B cell (primary cell): ENCODE measurements at regions not wholly inside any gene's neighbourhood (a gene's known extent, or its start where the extent isn't known, plus 50 kb on each side); places are given as distances from the start of the nearest gene placed in this dataset.

ENCODE experiments used
- ATAC-seq: fragments of 200-7000 bp; cut with Tn5 transposase; one replicate; pipeline ENCODE4 v1.10.0; 2021; ENCODE audit warnings: low read depth, mild to moderate bottlenecking, moderate number of reproducible peaks, moderate library complexity
- CTCF ChIA-PET: fragments of 350-600 bp; sonication (Branson Sonifier 250); formaldehyde crosslinking; loops from one replicate; lab custom pipeline; 2021; ENCODE audit warnings: antibody characterized with exemption, inconsistent platforms; lab: Charles Lee
- POLR2A ChIA-PET: fragments of 350-600 bp; sonication (Branson Sonifier 250); formaldehyde crosslinking; loops from one replicate; lab custom pipeline; 2021; ENCODE audit warnings: antibody characterized with exemption; lab: Charles Lee
- DNase-seq: peaks from one replicate; pipeline ENCODE4 v3.0.0; 2013
- H2AFZ ChIP-seq: 2 replicates; pipeline ENCODE4 v1.6.1; 2012; ENCODE audit warnings: mild to moderate bottlenecking, low read depth, low read length; ENCODE audit not compliant: insufficient read depth, poor library complexity, severe bottlenecking
- H3K27ac ChIP-seq, 2 donors: 1 replicate in 1 of 2; 2 replicates in 1 of 2; pipeline ENCODE4 v1.5.1; 2012 to 2013; ENCODE audit warnings: low read length in 2 of 2, mild to moderate bottlenecking in 2 of 2, moderate library complexity in 1 of 2
- H3K27me3 ChIP-seq, 4 experiments: fragments of 200-600 bp in 1 of 4; sonication (generic) in 1 of 4; replicated peaks in 1 of 4; 1 replicate in 2 of 4; 2 replicates in 2 of 4; pipeline versions ENCODE4 v1.6.1 to v1.7.0; 2013 to 2016; ENCODE audit warnings: low read length in 3 of 4, mild to moderate bottlenecking in 2 of 4, mixed read lengths in 1 of 4, moderate library complexity in 1 of 4; ENCODE audit not compliant: insufficient read depth in 4 of 4, control insufficient read depth in 3 of 4; ENCODE audit errors: control extremely low read depth in 1 of 4
- H3K36me3 ChIP-seq, 2 experiments: replicated peaks in 1 of 2; 1 replicate in 1 of 2; 2 replicates in 1 of 2; pipeline versions ENCODE4 v1.6.1 to v1.7.1; 2013; ENCODE audit warnings: low read length in 1 of 2; ENCODE audit not compliant: insufficient read depth in 2 of 2, control insufficient read depth in 1 of 2; ENCODE audit errors: control extremely low read depth in 1 of 2, extremely low read depth in 1 of 2
- H3K4me1 ChIP-seq, 2 donors: fragments of 200-600 bp in 1 of 2; sonication (generic) in 1 of 2; 1 replicate in 1 of 2; 2 replicates in 1 of 2; pipeline versions ENCODE4 v1.5.1 to v1.6.1; 2013 to 2017; ENCODE audit warnings: low read length in 2 of 2; ENCODE audit not compliant: control insufficient read depth in 2 of 2, insufficient read depth in 2 of 2
- H3K4me2 ChIP-seq: replicated peaks from 2 replicates; pipeline ENCODE3; 2012; ENCODE audit warnings: mild to moderate bottlenecking, low read depth, low read length; ENCODE audit not compliant: poor library complexity, severe bottlenecking
- H3K4me3 ChIP-seq, 5 experiments: fragments of 200-600 bp in 1 of 5; sonication (generic) in 1 of 5; 1 replicate in 3 of 5; 2 replicates in 2 of 5; pipeline versions ENCODE4 v1.5.1 to v1.7.0; 2011 to 2016; ENCODE audit warnings: low read length in 4 of 5, mild to moderate bottlenecking in 4 of 5, low read depth in 2 of 5, control low read depth in 1 of 5, moderate library complexity in 1 of 5; ENCODE audit not compliant: insufficient read depth in 1 of 5; ENCODE audit errors: control extremely low read depth in 1 of 5, extremely low read depth in 1 of 5
- H3K79me2 ChIP-seq: fragments of 200-600 bp; sonication (generic); one replicate; pipeline ENCODE4 v1.6.0; 2016; ENCODE audit warnings: low read length; ENCODE audit not compliant: control insufficient read depth, insufficient read depth
- H3K9ac ChIP-seq: fragments of 200-600 bp; sonication (generic); 2 replicates; pipeline ENCODE4 v1.6.1; 2017; ENCODE audit warnings: mild to moderate bottlenecking, low read length, moderate library complexity
- H3K9me3 ChIP-seq, 3 donors: one replicate each; pipeline versions ENCODE4 v1.6.1 to v1.7.1; 2013; ENCODE audit warnings: low read length in 2 of 3; ENCODE audit not compliant: control insufficient read depth in 2 of 3, insufficient read depth in 1 of 3; ENCODE audit errors: control extremely low read depth in 1 of 3
- H4K20me1 ChIP-seq: 2 replicates; pipeline ENCODE4 v1.6.0; 2012; ENCODE audit warnings: mild to moderate bottlenecking, low read length; ENCODE audit not compliant: insufficient read depth, control insufficient read depth, poor library complexity, severe bottlenecking
- H3K27ac Mint-ChIP-seq: one replicate; pipeline ENCODE4 v1.8.0; 2021; ENCODE audit warnings: mixed read lengths
- H3K27me3 Mint-ChIP-seq: one replicate; pipeline ENCODE4 v1.8.0; 2021; ENCODE audit warnings: mixed read lengths
- H3K4me1 Mint-ChIP-seq: one replicate; pipeline ENCODE4 v1.8.0; 2021; ENCODE audit warnings: mixed read lengths
- H3K4me3 Mint-ChIP-seq: one replicate; pipeline ENCODE4 v1.8.0; 2021; ENCODE audit warnings: mixed read lengths
- H3K9me3 Mint-ChIP-seq: one replicate; pipeline ENCODE4 v1.8.0; 2022; ENCODE audit warnings: mixed read lengths; ENCODE audit not compliant: insufficient read depth
- EZH2 ChIP-seq: IDR thresholded peaks from 2 replicates; pipeline ENCODE4 v1.6.1; 2012; ENCODE audit warnings: borderline replicate concordance, low read depth, mild to moderate bottlenecking, moderate library complexity, low read length; ENCODE audit not compliant: insufficient read depth, poor library complexity, severe bottlenecking
- WGBS: methylation state at CpG from one replicate; pipeline ENCODE4 v1.1.5; 2013; ENCODE audit warnings: missing lambda C conversion rate; ENCODE audit not compliant: insufficient coverage; 5-methylcytosine and 5-hydroxymethylcytosine counted together
- intact Hi-C: fragments of 100-400 bp; cut with micrococcal nuclease; formaldehyde crosslinking; loops from one replicate; pipeline ENCODE4 v1.10.0; 2022
- TF ChIP-seq, protein P1 (sequence below): fragments of 200-600 bp; IDR thresholded peaks from one replicate; pipeline ENCODE4 v1.8.0; 2022; ENCODE audit warnings: antibody characterized with exemption, mild to moderate bottlenecking

DNA sequence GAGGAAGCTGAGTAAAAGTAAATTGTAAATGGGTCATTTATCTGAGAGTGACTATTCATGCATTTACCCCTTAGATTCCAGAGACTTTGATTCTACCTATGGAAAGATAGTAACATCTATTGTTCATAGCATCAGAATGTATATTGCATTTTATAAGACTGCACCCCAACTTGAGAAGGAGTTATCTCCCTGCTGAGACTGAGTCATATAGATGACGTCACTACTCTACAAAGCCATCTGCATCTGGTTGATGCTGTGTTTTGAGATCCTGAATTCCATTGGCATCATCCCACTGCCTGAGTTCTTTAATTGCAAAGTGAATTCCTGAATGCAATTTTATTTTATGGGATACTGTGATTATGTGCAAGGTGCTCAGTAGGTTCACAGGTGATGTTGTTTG is 444.0 kb upstream of the SLC35B3 start:
- no peaks in the 10 kb centered on the region for H4K20me1 ChIP-seq
- no peak overlapping the region for H3K4me2 ChIP-seq
- no peaks in the 10 kb centered on the region for H3K4me1 ChIP-seq
- no peaks in the 10 kb centered on the region for H3K36me3 ChIP-seq
- DNase-seq = no peak
- H3K27ac ChIP-seq = no peak overlapping the region
- no peak overlapping the region for H3K4me3 ChIP-seq
- Mint-ChIP-seq H3K4me1 (no peaks in the 10 kb centered on the region), H3K27me3 (no peaks in the 10 kb centered on the region), H3K27ac (no peak overlapping the region), H3K4me3 (no peak overlapping the region), H3K9me3 (no peaks in the 10 kb centered on the region)
- H2AFZ ChIP-seq = no peak overlapping the region
- CTCF ChIA-PET = no interaction called here
- H3K27me3 ChIP-seq = no peaks in the 10 kb centered on the region
- H3K9ac ChIP-seq = no peak overlapping the region
- POLR2A ChIA-PET = no interaction called here
- intact Hi-C loops = no loop called here
- H3K9me3 ChIP-seq = no peaks in the 10 kb centered on the region
- WGBS = no CpG with 5 or more reads among the region's 1 CpG
- TF ChIP-seq, protein P1, sequence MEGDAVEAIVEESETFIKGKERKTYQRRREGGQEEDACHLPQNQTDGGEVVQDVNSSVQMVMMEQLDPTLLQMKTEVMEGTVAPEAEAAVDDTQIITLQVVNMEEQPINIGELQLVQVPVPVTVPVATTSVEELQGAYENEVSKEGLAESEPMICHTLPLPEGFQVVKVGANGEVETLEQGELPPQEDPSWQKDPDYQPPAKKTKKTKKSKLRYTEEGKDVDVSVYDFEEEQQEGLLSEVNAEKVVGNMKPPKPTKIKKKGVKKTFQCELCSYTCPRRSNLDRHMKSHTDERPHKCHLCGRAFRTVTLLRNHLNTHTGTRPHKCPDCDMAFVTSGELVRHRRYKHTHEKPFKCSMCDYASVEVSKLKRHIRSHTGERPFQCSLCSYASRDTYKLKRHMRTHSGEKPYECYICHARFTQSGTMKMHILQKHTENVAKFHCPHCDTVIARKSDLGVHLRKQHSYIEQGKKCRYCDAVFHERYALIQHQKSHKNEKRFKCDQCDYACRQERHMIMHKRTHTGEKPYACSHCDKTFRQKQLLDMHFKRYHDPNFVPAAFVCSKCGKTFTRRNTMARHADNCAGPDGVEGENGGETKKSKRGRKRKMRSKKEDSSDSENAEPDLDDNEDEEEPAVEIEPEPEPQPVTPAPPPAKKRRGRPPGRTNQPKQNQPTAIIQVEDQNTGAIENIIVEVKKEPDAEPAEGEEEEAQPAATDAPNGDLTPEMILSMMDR = no peak
- TF ChIP-seq EZH2 = no peak
- no peaks in the 10 kb centered on the region for H3K79me2 ChIP-seq
- ATAC-seq = no peak

GRCh38 chr6:8875986-8876385 is 440.6 kb upstream of the SLC35B3 start:
- TF ChIP-seq, protein P1 = no peak
- TF ChIP-seq EZH2 = no peak
- Mint-ChIP-seq H3K27me3 (no peaks in the 10 kb centered on the region), H3K4me1 (no peaks in the 10 kb centered on the region), H3K9me3 (no peaks in the 10 kb centered on the region), H3K4me3 (no peak overlapping the region), H3K27ac (no peak overlapping the region)
- ChIA-PET CTCF (no interaction called here), POLR2A (no interaction called here)
- no peak overlapping the region for H3K4me2 ChIP-seq
- no peak overlapping the region for H3K4me3 ChIP-seq
- no peaks in the 10 kb centered on the region for H3K36me3 ChIP-seq
- intact Hi-C loops = no loop called here
- no peaks in the 10 kb centered on the region for H3K9me3 ChIP-seq
- H3K27me3 ChIP-seq = no peaks in the 10 kb centered on the region
- H3K27ac ChIP-seq = no peak overlapping the region
- DNase-seq = no peak
- H2AFZ ChIP-seq = no peak overlapping the region
- 91% methylated on average over 4 of the region's 4 CpGs for WGBS
- no peak overlapping the region for H3K9ac ChIP-seq
- H3K4me1 ChIP-seq = no peaks in the 10 kb centered on the region
- no peak for ATAC-seq
- H4K20me1 ChIP-seq = no peaks in the 10 kb centered on the region
- no peaks in the 10 kb centered on the region for H3K79me2 ChIP-seq
